Daoy (cell line): ENCODE measurements at regions not wholly inside any gene's neighbourhood (a gene's known extent, or its start where the extent isn't known, plus 50 kb on each side); places are given as distances from the start of the nearest gene placed in this dataset.
"Not testable (repeated sequence)": the region's sequence is repeated elsewhere in the genome, so short reads cannot be mapped to it uniquely, and the experiment has no call there.

Source experiments
- DNase-seq: peaks from one replicate; pipeline ENCODE4 v3.0.0-alpha.2; 2015; ENCODE audit warnings: low read depth

GRCh38 chr4:122100508-122100907, 51.6 kb upstream of the BLTP1 start:
- DNase-seq, result no peak

GRCh38 chr4:122099896-122100295, 52.2 kb upstream of the BLTP1 start:
- DNase-seq, result no peak

GRCh38 chr4:122091836-122092405, 60.2 kb upstream of the BLTP1 start:
- no peak for DNase-seq

GRCh38 chr4:122091397-122091796, 60.7 kb upstream of the BLTP1 start:
- DNase-seq, result no peak

GRCh38 chr4:122090989-122091388, 61.1 kb upstream of the BLTP1 start:
- no peak for DNase-seq

- DNase-seq, result no peak
Observed at GRCh38 chr4:122086338-122087065, 65.6 kb upstream of the BLTP1 start.

GRCh38 chr4:122083989-122084388, 68.1 kb upstream of the BLTP1 start:
- DNase-seq, result no peak

- DNase-seq, result no peak
Observed at GRCh38 chr4:122083351-122083750, 68.8 kb upstream of the BLTP1 start.

GRCh38 chr4:122082661-122083060, 69.5 kb upstream of the BLTP1 start:
- no peak for DNase-seq

- DNase-seq, result not testable (repeated sequence)
Observed at GRCh38 chr4:122077653-122078052, 74.5 kb upstream of the BLTP1 start.

- DNase-seq, result not testable (repeated sequence)
Observed at GRCh38 chr4:122076835-122077234, 75.3 kb upstream of the BLTP1 start.

- no peak for DNase-seq
Observed at GRCh38 chr4:122073615-122074014, 78.5 kb upstream of the BLTP1 start.

- DNase-seq, result no peak
Observed at GRCh38 chr4:122065915-122066314, 86.2 kb upstream of the BLTP1 start.

- no peak for DNase-seq
Observed at GRCh38 chr4:122065149-122065548, 87.0 kb upstream of the BLTP1 start.

- DNase-seq, result no peak
Observed at GRCh38 chr4:122053186-122053585, 98.9 kb upstream of the BLTP1 start.

- DNase-seq, result no peak
Observed at GRCh38 chr4:122052677-122053076, 99.5 kb upstream of the BLTP1 start.

- no peak for DNase-seq
Observed at GRCh38 chr4:122050841-122051240, 99.0 kb upstream of the TRPC3 start.

- DNase-seq, result no peak
Observed at GRCh38 chr4:122047456-122048425, 95.9 kb upstream of the TRPC3 start.

GRCh38 chr4:122046255-122046654, 94.4 kb upstream of the TRPC3 start:
- DNase-seq, result no peak

- DNase-seq, result peak; percentile 92
Observed at GRCh38 chr4:122045533-122045932, 93.7 kb upstream of the TRPC3 start.

GRCh38 chr4:122044501-122044900, 92.6 kb upstream of the TRPC3 start:
- DNase-seq, result no peak

GRCh38 chr4:122041312-122041711, 89.5 kb upstream of the TRPC3 start:
- DNase-seq, result no peak

GRCh38 chr4:122038896-122039295, 87.0 kb upstream of the TRPC3 start:
- no peak for DNase-seq
